Stomach (tissue), 4 donors: ENCODE measurements at regions not wholly inside any gene's neighbourhood (a gene's known extent, or its start where the extent isn't known, plus 50 kb on each side); places are given as distances from the start of the nearest gene placed in this dataset.

Source experiments
- EP300 ChIP-seq: sonication (generic); formaldehyde crosslinking; IDR thresholded peaks from one replicate; pipeline ENCODE4 v1.6.1; 2017; ENCODE audit warnings: antibody characterized with exemption
- POLR2A ChIP-seq, 4 donors: fragments of 450-650 bp; IDR thresholded peaks; one replicate each; pipeline ENCODE4 v1.6.1; 2016; ENCODE audit warnings: antibody characterized with exemption in 4 of 4, control low read depth in 2 of 4, mild to moderate bottlenecking in 1 of 4, moderate library complexity in 1 of 4
- POLR2AphosphoS5 ChIP-seq, 3 donors: sonication (generic); formaldehyde crosslinking; IDR thresholded peaks; one replicate each; pipeline ENCODE4 v1.6.1; 2016; ENCODE audit warnings: antibody characterized with exemption in 3 of 3
- TF ChIP-seq, protein P1 (sequence below), 7 experiments: fragments of 450-650 bp in 4 of 7; fragments of 200-600 bp in 3 of 7; sonication (generic) in 3 of 7; IDR thresholded peaks; one replicate each; pipeline ENCODE4 v1.5.1; 2016 to 2019; ENCODE audit warnings: antibody characterized with exemption in 7 of 7, control low read depth in 2 of 7, mild to moderate bottlenecking in 1 of 7

DNA sequence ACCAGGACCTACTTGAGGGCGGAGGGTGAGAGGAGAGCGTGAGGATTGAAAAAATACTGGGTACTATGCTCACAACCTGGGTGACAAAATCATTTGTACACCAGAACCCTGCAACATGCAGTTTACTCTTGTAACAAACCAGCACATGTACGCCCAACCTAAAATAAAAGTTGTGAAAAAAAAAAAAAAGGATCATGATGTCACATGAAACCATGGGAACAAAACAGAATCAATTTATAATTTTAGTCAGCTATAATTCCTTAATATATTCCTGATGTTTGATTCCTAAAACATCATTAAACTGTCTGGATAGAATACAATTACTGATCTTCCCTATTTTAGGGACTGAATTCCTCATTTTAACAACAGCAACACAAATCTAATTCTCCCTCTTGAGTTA lies 160.6 kb upstream of the SPRY2 start:
- TF ChIP-seq POLR2A (IDR thresholded peaks at IDR 0.05) (no peak), EP300 (no peak), POLR2AphosphoS5 (IDR thresholded peaks at IDR 0.05) (no peak)
- TF ChIP-seq, protein P1, sequence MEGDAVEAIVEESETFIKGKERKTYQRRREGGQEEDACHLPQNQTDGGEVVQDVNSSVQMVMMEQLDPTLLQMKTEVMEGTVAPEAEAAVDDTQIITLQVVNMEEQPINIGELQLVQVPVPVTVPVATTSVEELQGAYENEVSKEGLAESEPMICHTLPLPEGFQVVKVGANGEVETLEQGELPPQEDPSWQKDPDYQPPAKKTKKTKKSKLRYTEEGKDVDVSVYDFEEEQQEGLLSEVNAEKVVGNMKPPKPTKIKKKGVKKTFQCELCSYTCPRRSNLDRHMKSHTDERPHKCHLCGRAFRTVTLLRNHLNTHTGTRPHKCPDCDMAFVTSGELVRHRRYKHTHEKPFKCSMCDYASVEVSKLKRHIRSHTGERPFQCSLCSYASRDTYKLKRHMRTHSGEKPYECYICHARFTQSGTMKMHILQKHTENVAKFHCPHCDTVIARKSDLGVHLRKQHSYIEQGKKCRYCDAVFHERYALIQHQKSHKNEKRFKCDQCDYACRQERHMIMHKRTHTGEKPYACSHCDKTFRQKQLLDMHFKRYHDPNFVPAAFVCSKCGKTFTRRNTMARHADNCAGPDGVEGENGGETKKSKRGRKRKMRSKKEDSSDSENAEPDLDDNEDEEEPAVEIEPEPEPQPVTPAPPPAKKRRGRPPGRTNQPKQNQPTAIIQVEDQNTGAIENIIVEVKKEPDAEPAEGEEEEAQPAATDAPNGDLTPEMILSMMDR (IDR thresholded peaks at IDR 0.05): no peak
